T-cell (primary cell): ENCODE measurements at regions not wholly inside any gene's neighbourhood (a gene's known extent, or its start where the extent isn't known, plus 50 kb on each side); places are given as distances from the start of the nearest gene placed in this dataset.
"Not testable (repeated sequence)": the region's sequence is repeated elsewhere in the genome, so short reads cannot be mapped to it uniquely, and the experiment has no call there.

Source experiments
- ATAC-seq, 4 experiments: fragments of 200-7000 bp in 3 of 4; fragments of 150-1000 bp in 1 of 4; cut with Tn5 transposase; replicated peaks in 1 of 4; 1 replicate in 3 of 4; 2 replicates in 1 of 4; pipeline ENCODE4 v1.10.0; 2021; ENCODE audit warnings: moderate library complexity in 3 of 4, mild to moderate bottlenecking in 2 of 4, moderate number of reproducible peaks in 1 of 4
- CTCF ChIA-PET, 2 donors: fragments of 300-600 bp; sonication (Branson Sonifier 250); formaldehyde crosslinking; loops; one replicate each; lab custom pipeline; 2022; ENCODE audit warnings: antibody characterized with exemption in 2 of 2; lab: Charles Lee
- POLR2A ChIA-PET, 2 donors: fragments of 300-600 bp; sonication (Branson Sonifier 250); formaldehyde crosslinking; loops; one replicate each; lab custom pipeline; 2022; ENCODE audit warnings: antibody characterized with exemption in 2 of 2; lab: Charles Lee
- DNase-seq, 35 experiments: peaks; one replicate each; pipeline versions ENCODE4 v3.0.0 to v3.0.0-alpha.2; 2013 to 2023
- H3K27ac ChIP-seq: one replicate; pipeline ENCODE4 v1.5.1; 2013; ENCODE audit warnings: low read length
- H3K27me3 ChIP-seq, 2 experiments: replicated peaks in 1 of 2; 1 replicate in 1 of 2; 2 replicates in 1 of 2; pipeline versions ENCODE4 v1.6.1 to v1.7.0; 2013; ENCODE audit warnings: low read length in 1 of 2, mixed read lengths in 1 of 2; ENCODE audit not compliant: control insufficient read depth in 2 of 2, insufficient read depth in 2 of 2; ENCODE audit errors: extremely low read depth in 1 of 2
- H3K36me3 ChIP-seq, 2 donors: 1 replicate in 1 of 2; 2 replicates in 1 of 2; pipeline versions ENCODE4 v1.6.1 to v1.7.0; 2013; ENCODE audit warnings: low read length in 1 of 2; ENCODE audit not compliant: control insufficient read depth in 2 of 2, insufficient read depth in 1 of 2; ENCODE audit errors: extremely low read depth in 1 of 2
- H3K4me1 ChIP-seq, 2 experiments: 1 replicate in 1 of 2; 2 replicates in 1 of 2; pipeline versions ENCODE4 v1.6.1 to v1.7.0; 2013; ENCODE audit warnings: low read length in 2 of 2, mixed read lengths in 1 of 2; ENCODE audit not compliant: insufficient read depth in 2 of 2, control insufficient read depth in 1 of 2; ENCODE audit errors: extremely low read depth in 1 of 2
- H3K4me3 ChIP-seq, 2 donors: 1 replicate in 1 of 2; 2 replicates in 1 of 2; pipeline versions ENCODE4 v1.5.1 to v1.7.0; 2013; ENCODE audit warnings: mild to moderate bottlenecking in 2 of 2, low read length in 1 of 2, moderate library complexity in 1 of 2; ENCODE audit not compliant: control insufficient read depth in 1 of 2; ENCODE audit errors: extremely low read depth in 1 of 2
- H3K9me3 ChIP-seq: 2 replicates; pipeline ENCODE4 v1.7.0; 2013
- H3K27ac Mint-ChIP-seq, 2 donors: one replicate each; pipeline ENCODE4 v1.8.0; 2020 to 2021; ENCODE audit warnings: mild to moderate bottlenecking in 2 of 2, mixed read lengths in 2 of 2
- H3K27me3 Mint-ChIP-seq, 2 donors: one replicate each; pipeline ENCODE4 v1.8.0; 2021 to 2022; ENCODE audit warnings: mixed read lengths in 2 of 2
- H3K36me3 Mint-ChIP-seq: one replicate; pipeline ENCODE4 v1.8.0; 2021; ENCODE audit warnings: mixed read lengths
- H3K4me1 Mint-ChIP-seq, 3 donors: one replicate each; pipeline ENCODE4 v1.8.0; 2020 to 2022; ENCODE audit warnings: mixed read lengths in 3 of 3, mild to moderate bottlenecking in 1 of 3
- H3K4me3 Mint-ChIP-seq, 3 donors: one replicate each; pipeline ENCODE4 v1.8.0; 2020 to 2022; ENCODE audit warnings: mild to moderate bottlenecking in 3 of 3, mixed read lengths in 3 of 3, moderate library complexity in 3 of 3
- H3K9me3 Mint-ChIP-seq, 3 donors: one replicate each; pipeline ENCODE4 v1.8.0; 2020 to 2022; ENCODE audit warnings: mixed read lengths in 3 of 3
- WGBS: methylation state at CpG from one replicate; pipeline ENCODE4 v1.1.5; 2013; ENCODE audit warnings: missing lambda C conversion rate; ENCODE audit not compliant: insufficient coverage; 5-methylcytosine and 5-hydroxymethylcytosine counted together

DNA sequence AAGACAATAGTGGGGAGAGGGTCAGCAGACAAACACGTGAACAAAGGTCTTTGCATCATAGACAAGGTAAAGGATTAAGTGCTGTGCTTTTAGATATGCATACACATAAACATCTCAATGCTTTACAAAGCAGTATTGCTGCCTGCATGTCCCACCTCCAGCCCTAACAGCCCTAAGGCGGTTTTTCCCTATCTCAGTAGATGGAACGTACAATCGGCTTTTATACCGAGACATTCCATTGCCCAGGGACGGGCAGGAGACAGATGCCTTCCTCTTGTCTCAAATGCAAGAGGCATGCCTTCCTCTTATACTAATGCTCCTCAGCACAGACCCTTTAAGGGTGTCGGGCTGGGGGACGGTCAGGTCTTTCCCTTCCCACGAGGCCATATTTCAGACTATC is 124.0 kb upstream of the PRR20G start:
- H3K36me3 ChIP-seq, CTCF ChIA-PET, H3K27ac Mint-ChIP-seq, H3K4me1 Mint-ChIP-seq, H3K4me1 ChIP-seq, DNase-seq, H3K4me3 ChIP-seq, ATAC-seq, H3K9me3 Mint-ChIP-seq, H3K4me3 Mint-ChIP-seq, H3K36me3 Mint-ChIP-seq, POLR2A ChIA-PET, H3K9me3 ChIP-seq, H3K27ac ChIP-seq: not testable (repeated sequence)
- peaks cover 48 to 49% of the 10 kb centered on the region in 2 donors for H3K27me3 Mint-ChIP-seq
- H3K27me3 ChIP-seq: peaks cover 0 to 50% of the 10 kb centered on the region in 2 experiments
- 100% methylated on average over 1 of the region's 9 CpGs for WGBS

DNA sequence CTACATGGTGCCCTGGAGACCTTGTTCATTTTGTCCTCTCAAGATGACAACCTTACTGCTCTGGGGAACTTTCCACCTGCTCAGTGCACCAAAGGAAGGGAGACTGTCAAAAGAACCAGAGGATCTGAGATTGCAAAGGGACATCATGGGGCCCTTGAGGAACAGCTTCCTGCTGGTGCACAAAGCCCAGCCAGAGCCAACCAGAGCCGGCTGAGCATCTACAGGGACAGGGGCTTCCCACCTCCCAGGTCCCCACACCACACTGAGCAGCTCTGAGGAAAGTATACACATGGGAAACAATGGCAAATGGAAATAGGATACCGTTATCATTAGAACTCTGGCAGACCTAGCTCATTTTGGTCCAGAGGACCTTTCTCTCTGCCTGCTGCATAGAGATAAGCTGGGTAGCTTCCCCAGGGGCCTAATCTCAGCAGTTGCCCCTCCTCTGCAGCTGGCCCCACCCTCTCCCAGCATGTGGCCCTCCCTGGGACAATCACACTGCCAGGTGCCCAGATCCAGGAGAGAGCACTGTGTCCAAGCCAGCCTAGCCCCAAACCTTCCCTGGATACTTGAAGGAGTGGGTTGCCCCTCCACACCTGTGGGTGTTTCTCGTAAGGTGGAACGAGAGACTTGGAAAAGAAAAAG is 123.4 kb upstream of the PRR20G start:
- no peak for DNase-seq
- Mint-ChIP-seq H3K4me3 (no peak overlapping the region), H3K36me3 (no peaks in the 10 kb centered on the region), H3K27me3 (peaks cover 45 to 46% of the 10 kb centered on the region in 2 donors), H3K9me3 (no peaks in the 10 kb centered on the region), H3K27ac (no peak overlapping the region), H3K4me1 (no peaks in the 10 kb centered on the region)
- H3K4me1 ChIP-seq: no peaks in the 10 kb centered on the region
- H3K9me3 ChIP-seq: no peaks in the 10 kb centered on the region
- peaks cover 0 to 55% of the 10 kb centered on the region in 2 experiments for H3K27me3 ChIP-seq
- no peaks in the 10 kb centered on the region for H3K36me3 ChIP-seq
- no peak overlapping the region for H3K27ac ChIP-seq
- ChIA-PET CTCF (no interaction called here), POLR2A (no interaction called here)
- no CpG with 5 or more reads among the region's 4 CpGs for WGBS
- H3K4me3 ChIP-seq: no peak overlapping the region
- ATAC-seq: no peak

DNA sequence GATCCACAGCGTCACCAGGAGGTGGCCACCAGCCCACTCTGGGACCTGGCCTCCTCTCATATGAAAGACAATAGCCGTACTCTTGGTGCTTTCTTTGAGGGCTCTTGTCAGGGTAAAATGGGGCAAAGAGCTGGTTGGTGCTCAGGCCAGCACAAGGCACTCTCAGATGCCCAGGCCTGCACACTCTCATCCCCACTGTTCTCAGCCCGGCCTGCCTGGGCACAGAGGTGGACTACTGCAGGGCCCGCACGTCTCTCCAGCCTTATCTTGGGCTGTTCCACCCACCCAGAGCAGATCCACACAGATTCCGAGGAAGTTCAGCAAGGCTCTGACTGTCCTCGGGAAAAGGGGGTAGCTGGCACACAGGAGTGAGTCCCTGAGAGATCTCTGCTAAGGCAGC is 122.8 kb upstream of the PRR20G start:
- Mint-ChIP-seq H3K9me3 (no peaks in the 10 kb centered on the region), H3K36me3 (no peaks in the 10 kb centered on the region), H3K27me3 (peaks cover 46 to 47% of the 10 kb centered on the region in 2 donors), H3K27ac (no peak overlapping the region), H3K4me1 (no peaks in the 10 kb centered on the region), H3K4me3 (no peak overlapping the region)
- ChIA-PET CTCF (no interaction called here), POLR2A (no interaction called here)
- H3K27ac ChIP-seq: no peak overlapping the region
- H3K9me3 ChIP-seq: no peaks in the 10 kb centered on the region
- 78% methylated on average over 5 of the region's 7 CpGs for WGBS
- H3K36me3 ChIP-seq: no peaks in the 10 kb centered on the region
- DNase-seq (no peak), ATAC-seq (no peak)
- no peak overlapping the region for H3K4me3 ChIP-seq
- no peaks in the 10 kb centered on the region for H3K4me1 ChIP-seq
- H3K27me3 ChIP-seq: peaks cover 0 to 61% of the 10 kb centered on the region in 2 experiments

DNA sequence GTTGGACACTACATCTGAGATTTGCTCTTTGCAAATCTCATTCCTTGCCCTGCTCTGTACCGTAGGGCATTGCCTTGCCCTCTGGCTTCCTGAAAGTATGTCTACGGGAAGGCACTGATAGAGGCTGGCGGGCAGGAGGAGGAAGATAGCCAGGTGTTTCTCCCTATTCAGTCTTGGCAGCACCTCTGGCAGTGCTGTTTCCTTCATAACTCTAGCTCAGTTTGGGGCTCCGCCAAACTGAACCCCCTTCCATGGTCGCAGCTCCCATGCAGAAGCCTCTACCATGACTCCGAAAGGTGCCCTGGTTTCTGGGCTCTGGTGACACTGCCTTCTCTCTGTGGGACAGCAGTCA is 122.3 kb upstream of the PRR20G start:
- no peaks in the 10 kb centered on the region for H3K36me3 Mint-ChIP-seq
- H3K4me3 Mint-ChIP-seq: no peak overlapping the region
- no peaks in the 10 kb centered on the region for H3K4me1 Mint-ChIP-seq
- CTCF ChIA-PET: no interaction called here
- H3K27ac ChIP-seq: no peak overlapping the region
- H3K27ac Mint-ChIP-seq: no peak overlapping the region
- H3K9me3 Mint-ChIP-seq: no peaks in the 10 kb centered on the region
- no peak overlapping the region for H3K4me3 ChIP-seq
- H3K27me3 ChIP-seq: peaks cover 0 to 63% of the 10 kb centered on the region in 2 experiments
- H3K9me3 ChIP-seq: no peaks in the 10 kb centered on the region
- DNase-seq (no peak), ATAC-seq (no peak)
- peaks cover 43 to 44% of the 10 kb centered on the region in 2 donors for H3K27me3 Mint-ChIP-seq
- POLR2A ChIA-PET: no interaction called here
- H3K4me1 ChIP-seq: no peaks in the 10 kb centered on the region
- H3K36me3 ChIP-seq: no peaks in the 10 kb centered on the region
- 93% methylated on average over 5 of the region's 6 CpGs for WGBS

DNA sequence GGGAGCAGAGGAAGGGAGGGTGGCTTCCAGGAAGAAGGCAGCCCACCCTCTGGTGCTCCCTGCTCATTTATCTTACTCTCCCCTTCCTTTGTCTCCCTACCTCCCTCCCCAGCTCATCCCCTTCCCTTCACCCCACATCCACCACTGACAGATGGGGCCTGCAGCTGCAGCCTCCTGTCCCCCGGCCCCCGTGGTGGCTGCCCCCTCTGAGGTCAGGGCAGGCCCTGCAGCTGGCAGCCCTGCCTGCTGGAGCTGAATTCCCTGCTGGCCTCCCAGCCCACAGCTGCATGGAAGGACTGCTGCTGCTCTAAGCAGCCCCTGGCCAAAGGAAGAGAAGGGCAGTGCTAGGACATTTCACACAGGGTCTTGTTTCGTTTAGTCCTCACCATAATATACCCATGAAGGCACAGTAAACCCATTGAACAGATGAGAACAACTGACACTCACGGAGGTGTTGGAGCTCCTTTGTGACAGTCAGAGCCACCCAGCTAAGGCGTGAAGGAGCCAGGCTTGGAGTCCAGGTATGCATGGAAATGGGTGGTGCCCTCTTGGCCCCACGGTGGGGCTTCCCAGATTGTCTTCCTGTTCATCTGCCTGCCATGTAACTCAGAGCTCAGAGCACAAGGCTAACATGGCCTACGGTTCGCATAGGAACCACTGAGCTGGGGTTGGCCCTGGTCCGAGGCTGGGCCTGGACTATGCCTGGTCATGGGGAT is 121.7 kb upstream of the PRR20G start:
- no peak overlapping the region for H3K4me3 ChIP-seq
- ChIA-PET CTCF (no interaction called here), POLR2A (no interaction called here)
- Mint-ChIP-seq H3K9me3 (no peaks in the 10 kb centered on the region), H3K27me3 (peaks cover 41 to 42% of the 10 kb centered on the region in 2 donors), H3K4me1 (no peaks in the 10 kb centered on the region), H3K4me3 (no peak overlapping the region), H3K36me3 (no peaks in the 10 kb centered on the region), H3K27ac (no peak overlapping the region)
- H3K36me3 ChIP-seq: no peaks in the 10 kb centered on the region
- no peak for DNase-seq
- peaks cover 0 to 65% of the 10 kb centered on the region in 2 experiments for H3K27me3 ChIP-seq
- H3K4me1 ChIP-seq: no peaks in the 10 kb centered on the region
- H3K27ac ChIP-seq: no peak overlapping the region
- WGBS: 61% methylated on average over 8 of the region's 9 CpGs
- peak in 1 of 4 experiments; percentile 9 for ATAC-seq
- H3K9me3 ChIP-seq: no peaks in the 10 kb centered on the region

DNA sequence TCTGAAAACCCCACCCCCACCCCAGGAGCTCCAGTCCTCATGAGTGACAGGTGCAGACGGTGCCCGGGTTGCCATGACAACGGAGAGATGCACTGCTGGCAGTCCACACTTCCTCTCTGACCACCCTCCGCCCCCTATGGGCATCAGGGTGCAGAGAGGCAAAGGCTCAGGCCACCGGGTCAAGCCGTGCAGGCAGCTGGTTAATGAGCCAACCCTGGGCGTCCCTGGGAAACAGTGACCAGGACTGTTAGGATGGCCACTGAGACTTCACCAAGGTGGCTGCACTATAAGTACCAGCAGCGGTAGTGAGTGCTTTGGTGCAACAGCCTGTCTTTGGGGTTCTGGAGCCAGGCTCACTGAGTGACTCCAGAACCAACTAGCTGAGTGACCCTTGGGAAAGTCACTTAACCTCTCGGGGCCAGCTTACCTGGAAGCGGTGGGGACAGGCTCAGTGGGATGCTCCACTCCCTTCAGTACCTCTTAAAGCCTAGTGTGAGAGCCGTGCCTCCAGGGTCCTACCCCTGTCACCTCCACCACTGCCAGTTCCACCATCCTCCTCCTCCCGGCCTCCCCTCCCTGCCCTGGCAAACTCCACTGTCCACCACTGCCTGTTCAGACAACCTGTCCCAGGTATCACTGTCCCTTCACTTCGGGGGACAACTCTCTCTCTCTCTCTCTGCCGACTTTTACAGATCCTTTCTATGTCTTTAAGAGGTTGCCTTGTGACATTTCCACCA is 121.0 kb upstream of the PRR20G start:
- Histone ChIP-seq H3K9me3 (no peaks in the 10 kb centered on the region), H3K4me3 (no peak overlapping the region), H3K27ac (no peak overlapping the region), H3K27me3 (peaks cover 0 to 64% of the 10 kb centered on the region in 2 experiments), H3K4me1 (no peaks in the 10 kb centered on the region), H3K36me3 (no peaks in the 10 kb centered on the region)
- Mint-ChIP-seq H3K27ac (no peak overlapping the region), H3K9me3 (no peaks in the 10 kb centered on the region), H3K27me3 (peaks cover 36 to 39% of the 10 kb centered on the region in 2 donors), H3K4me3 (no peak overlapping the region), H3K36me3 (no peaks in the 10 kb centered on the region), H3K4me1 (no peaks in the 10 kb centered on the region)
- no peak for ATAC-seq
- DNase-seq: no peak
- 83% methylated on average over 11 of the region's 14 CpGs for WGBS
- ChIA-PET CTCF (no interaction called here), POLR2A (no interaction called here)
